OCI-LY3 (cell line): ENCODE measurements at regions not wholly inside any gene's neighbourhood (a gene's known extent, or its start where the extent isn't known, plus 50 kb on each side); places are given as distances from the start of the nearest gene placed in this dataset.

Source experiments
- CTCF ChIP-seq: fragments of 200-600, 300-600 bp; sonication (generic); IDR thresholded peaks from 2 replicates; pipeline ENCODE4 v1.5.1; 2014; ENCODE audit warnings: antibody characterized with exemption, low read length, low read depth
- EZH2phosphoT487 ChIP-seq: fragments of 200-600 bp; shearing (Covaris generic); IDR thresholded peaks from 2 replicates; pipeline ENCODE4 v1.6.1; 2018; ENCODE audit warnings: antibody characterized with exemption, mixed run types, low read depth

DNA sequence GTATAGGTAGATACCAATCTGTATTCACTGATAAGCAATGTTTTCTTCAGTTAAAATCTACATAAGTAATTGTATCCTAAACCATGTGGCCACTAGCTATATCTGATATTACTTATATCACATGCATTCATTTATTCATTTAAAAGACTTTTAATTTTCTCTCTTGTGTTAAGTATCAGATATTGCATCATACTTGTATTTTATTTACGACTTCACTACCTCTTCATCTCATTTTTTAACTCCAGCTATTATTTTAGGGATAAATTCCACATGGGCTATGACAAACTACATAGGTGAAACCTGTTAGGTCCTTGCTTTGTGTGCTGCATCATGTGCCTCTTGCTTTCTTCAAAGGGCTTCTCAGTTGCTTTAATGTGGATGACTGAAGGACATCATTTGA is 1018.3 kb downstream of the ZPLD1 start:
- no peak for TF ChIP-seq CTCF
- TF ChIP-seq EZH2phosphoT487 = no peak
